ENCODE measurements at regions not wholly inside any gene's neighbourhood (a gene's known extent, or its start where the extent isn't known, plus 50 kb on each side); places are given as distances from the start of the nearest gene placed in this dataset.
A peak's percentile ranks its signal among the peaks of the same experiment; 100 is the strongest.

DNA sequence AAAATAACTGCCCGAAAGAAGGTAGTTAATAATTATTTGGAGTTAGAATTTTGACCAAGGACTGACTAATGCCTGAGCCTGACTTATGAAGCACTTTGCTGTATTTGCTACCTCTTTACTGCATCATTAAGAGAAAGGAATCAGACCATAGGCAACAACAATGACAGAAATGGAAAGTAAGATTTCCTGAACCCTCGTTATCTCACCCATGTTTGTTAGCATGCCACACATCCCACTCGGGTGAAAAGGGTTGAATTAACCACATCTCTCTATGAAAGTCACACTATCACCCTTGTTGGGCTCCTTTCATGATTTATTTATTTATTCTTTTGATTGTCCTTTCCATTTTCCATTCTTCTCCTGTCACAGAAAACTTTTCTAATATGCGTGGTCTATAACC, 59.6 kb downstream of the OLIG3 start:
- no peak for DNase-seq (ENCODE audit: low read depth)

GRCh38 chr6:137432054-137432611, 62.1 kb downstream of the OLIG3 start:
- DNase-seq (ENCODE audit: low read depth) = no peak

DNA sequence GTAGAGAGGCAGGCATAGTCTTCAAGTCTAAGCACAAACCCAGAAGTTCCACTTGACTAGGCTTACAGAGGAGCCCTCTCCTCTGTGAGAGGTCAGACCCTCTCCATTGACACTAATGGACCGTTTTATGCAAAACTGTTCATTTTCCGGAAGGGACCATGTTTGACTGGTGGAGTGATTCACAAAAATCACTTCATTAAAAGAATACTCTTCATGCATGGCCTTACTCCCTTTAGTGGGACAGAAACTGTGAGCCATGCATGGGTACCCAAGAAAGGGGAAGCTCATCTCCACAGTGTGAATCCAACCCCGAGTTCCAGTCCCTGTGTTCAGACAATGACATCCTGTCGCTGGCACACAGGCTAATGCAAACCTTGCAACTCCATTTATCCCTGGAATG, 63.2 kb downstream of the OLIG3 start:
- DNase-seq (ENCODE audit: low read depth) = no peak

DNA sequence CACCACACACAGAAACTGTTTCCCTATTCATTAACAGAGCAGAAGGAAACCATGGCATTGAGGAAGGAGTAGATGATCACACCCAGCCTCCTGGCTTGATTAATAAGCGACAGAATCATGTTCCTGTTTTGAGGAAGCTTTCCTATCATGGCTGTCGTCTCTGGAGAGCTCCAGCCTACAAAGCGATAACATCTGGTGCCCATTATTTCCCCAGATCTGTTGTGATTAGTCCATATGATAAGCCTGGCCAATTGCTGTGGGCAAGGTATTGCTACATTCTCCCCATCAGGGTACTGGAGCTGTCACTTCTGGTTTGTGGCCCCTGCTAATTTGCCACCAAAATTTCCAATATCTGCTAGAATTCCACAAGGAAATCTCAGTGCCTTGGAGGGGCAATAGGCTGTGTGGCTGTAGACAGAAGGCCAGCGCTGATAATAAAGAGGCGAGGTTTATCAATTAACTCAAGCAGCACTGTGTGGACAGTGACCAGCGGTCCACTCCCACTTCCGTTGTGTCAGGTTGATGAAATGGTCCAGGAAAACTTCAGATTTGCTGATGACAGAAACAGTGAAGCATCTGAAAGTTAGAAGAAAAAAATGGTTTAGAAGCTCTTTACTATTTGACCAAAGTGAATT, 66.4 kb downstream of the OLIG3 start:
- no peak for DNase-seq (ENCODE audit: low read depth)

GRCh38 chr6:137426007-137426689, 68.0 kb downstream of the OLIG3 start:
- no peak for DNase-seq (ENCODE audit: low read depth)

GRCh38 chr6:137424251-137424650, 69.9 kb downstream of the OLIG3 start:
- no peak for DNase-seq (ENCODE audit: low read depth)

DNA sequence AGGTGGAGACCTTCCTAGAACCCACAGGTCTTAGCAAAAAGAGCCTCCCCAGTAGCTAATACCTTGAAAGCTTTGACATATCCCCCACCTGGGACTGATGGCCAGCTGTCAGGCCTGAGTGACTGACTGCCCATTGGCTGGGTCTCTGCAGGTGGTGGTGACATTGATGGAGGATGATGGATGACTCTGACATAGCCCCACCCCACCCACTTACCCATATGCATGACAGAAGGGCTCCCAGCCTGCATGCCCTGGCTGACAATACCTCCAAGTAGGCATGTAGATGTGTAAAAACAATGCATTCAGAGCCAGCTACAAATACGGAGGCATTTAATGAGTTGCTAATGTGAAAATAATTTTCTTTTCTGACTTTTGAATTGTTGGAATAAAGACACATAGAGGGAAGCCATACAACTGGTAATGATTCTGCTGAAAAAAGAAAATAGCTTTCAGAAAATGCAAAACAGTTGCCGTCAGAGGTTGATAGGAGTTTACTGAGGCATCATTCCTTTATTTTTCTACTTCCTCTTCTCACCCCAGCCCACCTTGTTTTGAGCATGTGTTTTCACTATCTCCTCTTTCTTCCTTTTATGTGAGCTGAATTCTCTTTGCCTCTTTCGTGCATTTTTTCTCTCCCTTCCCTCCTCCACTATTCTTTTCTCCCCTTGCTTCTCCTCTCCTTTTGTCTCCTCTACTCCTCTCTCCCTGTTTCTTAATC, 70.6 kb downstream of the OLIG3 start:
- no peak for DNase-seq (ENCODE audit: low read depth)

DNA sequence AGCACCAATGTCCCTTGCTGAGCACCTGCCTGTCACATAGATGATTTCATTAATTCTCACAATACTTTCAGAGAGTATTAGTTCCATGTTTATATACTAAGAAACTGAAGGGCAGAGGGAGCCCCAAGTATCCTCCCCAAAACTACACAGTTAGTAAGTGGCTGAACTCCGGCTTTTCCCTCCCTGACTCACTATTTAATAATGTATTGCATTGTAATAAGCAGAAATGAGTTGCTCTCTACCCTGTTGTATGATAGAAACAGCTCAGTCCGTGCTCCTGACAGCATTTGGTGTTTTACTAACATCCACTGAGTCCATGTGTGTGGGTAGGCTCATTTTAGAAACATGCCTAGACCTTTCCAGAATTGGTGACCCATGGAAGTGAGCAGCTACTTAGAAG, 76.8 kb downstream of the OLIG3 start:
- no peak for DNase-seq (ENCODE audit: low read depth)

DNA sequence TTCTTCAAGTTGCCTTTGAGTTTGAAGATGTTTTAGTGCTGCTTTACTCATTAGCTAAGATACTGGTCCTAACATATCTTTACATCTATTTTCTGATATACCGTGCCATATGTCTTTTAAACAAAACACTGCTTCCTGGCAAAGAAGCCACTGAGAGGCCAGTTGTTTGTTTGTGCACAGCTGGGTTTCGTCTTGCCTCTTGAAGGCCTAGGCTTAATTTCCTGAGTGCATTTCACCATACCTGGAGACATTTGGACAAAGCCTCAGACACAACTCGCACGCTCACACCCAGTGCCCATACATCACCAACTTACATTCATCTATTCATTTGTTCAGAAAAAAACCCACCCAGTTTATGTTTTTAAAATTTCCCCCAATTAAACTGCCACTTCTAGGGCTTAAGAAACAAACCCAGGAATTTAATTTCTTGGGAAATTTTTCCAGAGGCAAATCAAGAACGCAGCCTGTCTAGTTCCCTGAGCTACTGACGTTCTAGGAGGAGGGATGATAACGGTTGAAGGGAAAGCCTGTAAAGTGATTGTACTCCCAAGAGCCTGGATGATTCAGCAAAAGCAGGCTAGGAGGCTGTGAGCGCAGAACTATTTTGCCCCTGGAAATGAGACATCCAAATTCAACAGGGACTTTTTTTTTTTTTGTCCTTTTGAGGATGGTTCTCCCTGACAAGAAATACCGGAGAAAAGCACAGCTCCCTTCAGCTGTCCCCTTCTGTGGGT, 77.7 kb downstream of the OLIG3 start:
- DNase-seq (ENCODE audit: low read depth) = no peak

DNA sequence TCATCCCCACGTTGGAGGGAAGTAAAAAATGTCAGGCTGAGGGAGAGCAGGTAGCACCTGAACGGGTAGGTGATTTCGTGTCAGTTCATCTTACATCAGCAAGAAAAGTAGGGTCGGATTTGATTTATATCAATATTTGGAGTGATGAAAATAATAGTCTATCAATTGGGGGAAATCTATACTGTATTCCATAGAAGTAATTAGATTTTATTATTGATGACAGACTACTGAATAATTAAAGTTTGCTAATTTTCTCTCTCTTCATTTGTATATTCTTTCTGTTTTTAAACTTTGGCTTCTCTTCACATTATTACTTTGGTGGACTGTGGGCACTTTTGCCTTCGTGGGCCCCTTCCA, 78.4 kb downstream of the OLIG3 start:
- no peak for DNase-seq (ENCODE audit: low read depth)

GRCh38 chr6:137415127-137415833, 78.9 kb downstream of the OLIG3 start:
- DNase-seq (ENCODE audit: low read depth) = peak; percentile 48

- DNase-seq (ENCODE audit: low read depth) = no peak
Observed at GRCh38 chr6:137414599-137414998, 79.6 kb downstream of the OLIG3 start.

GRCh38 chr6:137413482-137413881, 80.7 kb downstream of the OLIG3 start:
- DNase-seq (ENCODE audit: low read depth) = no peak

- DNase-seq (ENCODE audit: low read depth) = no peak
Observed at GRCh38 chr6:137412562-137412961, 81.6 kb downstream of the OLIG3 start.

DNA sequence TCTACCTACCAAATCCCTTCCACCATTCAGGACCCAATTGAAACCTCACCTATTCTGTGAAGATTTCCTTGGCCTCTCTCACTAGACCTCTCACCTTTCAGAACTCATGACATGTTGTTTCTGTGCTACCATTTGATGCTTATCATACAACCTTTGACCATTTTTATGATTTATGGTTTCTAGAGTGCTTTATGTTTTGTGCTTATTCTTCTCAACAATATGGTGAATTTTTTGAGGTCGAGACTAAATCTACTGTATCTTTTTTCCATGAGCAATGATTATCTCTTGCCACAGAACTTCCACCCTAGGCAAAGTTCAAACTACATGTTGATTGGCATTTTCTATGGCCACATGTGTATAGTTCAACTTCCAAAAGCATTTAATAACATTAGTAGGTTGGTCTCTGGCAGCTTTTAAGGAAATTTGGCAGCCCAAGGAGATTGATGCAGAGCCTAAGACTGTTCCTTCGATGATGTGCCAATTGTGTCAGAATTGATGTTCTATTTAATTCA, 84.9 kb downstream of the OLIG3 start:
- DNase-seq (ENCODE audit: low read depth) = no peak

DNA sequence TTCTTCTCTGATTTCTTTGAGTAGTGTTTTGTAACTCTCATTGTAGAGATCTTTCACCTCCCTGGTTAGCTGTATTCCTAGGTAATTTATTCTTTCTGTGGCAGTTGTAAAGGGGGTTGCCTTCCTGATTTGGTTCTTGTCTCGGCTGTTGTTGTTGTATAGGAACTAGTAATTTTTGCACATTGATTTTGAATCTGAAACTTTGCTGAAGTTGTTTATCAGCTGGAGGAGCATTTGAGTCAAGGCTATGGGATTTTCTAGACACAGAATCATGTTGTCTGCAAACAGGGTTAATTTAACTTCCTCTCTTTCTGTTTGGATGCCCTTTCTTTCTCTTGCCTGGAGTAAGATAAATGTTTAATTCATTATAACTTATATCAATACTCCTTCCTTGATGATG, 86.4 kb downstream of the OLIG3 start:
- DNase-seq (ENCODE audit: low read depth) = no peak

GRCh38 chr6:137405806-137406205, 88.4 kb downstream of the OLIG3 start:
- DNase-seq (ENCODE audit: low read depth) = no peak

- DNase-seq (ENCODE audit: low read depth) = no peak
Observed at GRCh38 chr6:137403855-137404254, 90.3 kb downstream of the OLIG3 start.

DNA sequence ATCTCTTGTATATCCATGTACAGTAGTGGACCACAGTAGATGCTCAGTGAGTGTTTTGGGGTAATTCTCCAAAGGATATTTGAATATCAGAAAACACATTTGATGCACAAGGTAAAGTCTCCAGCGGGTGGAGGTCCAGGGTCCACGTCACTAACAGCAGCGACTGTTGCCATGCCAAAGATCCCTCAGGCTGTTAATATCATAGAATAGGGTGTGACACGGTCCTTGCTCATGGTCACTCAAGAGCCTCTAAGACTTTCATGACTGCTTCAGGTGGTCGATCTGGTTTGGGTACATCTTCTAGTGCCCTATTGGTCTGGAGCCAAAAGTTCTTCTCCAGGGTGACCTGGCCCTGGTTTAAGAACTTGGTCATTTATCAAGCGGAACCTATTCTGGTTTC, 90.8 kb downstream of the OLIG3 start:
- DNase-seq (ENCODE audit: low read depth) = no peak

- DNase-seq (ENCODE audit: low read depth) = no peak
Observed at GRCh38 chr6:137402143-137402680, 92.0 kb downstream of the OLIG3 start.

DNA sequence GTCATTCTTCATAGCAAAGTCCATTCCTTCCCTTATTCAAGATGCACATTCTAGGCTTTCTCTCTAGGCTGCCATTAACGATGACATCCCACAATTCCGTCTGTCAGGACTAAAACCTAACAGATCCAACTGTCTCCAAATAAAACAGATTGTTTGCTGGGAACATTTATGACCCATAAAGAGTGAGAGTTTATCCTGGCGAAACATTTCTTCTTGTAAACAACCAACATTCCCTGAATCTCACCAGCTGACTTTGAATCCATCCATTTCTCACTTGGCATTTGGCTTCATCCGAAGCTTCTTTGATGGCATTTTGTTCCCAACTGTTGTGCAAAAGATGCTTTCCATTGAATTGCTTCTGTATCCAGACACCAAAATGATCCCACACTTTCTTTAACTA, 93.1 kb downstream of the OLIG3 start:
- DNase-seq (ENCODE audit: low read depth) = no peak

Data from GM04504 (cell line).